ENCODE measurements at regions not wholly inside any gene's neighbourhood (a gene's known extent, or its start where the extent isn't known, plus 50 kb on each side); places are given as distances from the start of the nearest gene placed in this dataset.

- TF ChIP-seq, protein P1, sequence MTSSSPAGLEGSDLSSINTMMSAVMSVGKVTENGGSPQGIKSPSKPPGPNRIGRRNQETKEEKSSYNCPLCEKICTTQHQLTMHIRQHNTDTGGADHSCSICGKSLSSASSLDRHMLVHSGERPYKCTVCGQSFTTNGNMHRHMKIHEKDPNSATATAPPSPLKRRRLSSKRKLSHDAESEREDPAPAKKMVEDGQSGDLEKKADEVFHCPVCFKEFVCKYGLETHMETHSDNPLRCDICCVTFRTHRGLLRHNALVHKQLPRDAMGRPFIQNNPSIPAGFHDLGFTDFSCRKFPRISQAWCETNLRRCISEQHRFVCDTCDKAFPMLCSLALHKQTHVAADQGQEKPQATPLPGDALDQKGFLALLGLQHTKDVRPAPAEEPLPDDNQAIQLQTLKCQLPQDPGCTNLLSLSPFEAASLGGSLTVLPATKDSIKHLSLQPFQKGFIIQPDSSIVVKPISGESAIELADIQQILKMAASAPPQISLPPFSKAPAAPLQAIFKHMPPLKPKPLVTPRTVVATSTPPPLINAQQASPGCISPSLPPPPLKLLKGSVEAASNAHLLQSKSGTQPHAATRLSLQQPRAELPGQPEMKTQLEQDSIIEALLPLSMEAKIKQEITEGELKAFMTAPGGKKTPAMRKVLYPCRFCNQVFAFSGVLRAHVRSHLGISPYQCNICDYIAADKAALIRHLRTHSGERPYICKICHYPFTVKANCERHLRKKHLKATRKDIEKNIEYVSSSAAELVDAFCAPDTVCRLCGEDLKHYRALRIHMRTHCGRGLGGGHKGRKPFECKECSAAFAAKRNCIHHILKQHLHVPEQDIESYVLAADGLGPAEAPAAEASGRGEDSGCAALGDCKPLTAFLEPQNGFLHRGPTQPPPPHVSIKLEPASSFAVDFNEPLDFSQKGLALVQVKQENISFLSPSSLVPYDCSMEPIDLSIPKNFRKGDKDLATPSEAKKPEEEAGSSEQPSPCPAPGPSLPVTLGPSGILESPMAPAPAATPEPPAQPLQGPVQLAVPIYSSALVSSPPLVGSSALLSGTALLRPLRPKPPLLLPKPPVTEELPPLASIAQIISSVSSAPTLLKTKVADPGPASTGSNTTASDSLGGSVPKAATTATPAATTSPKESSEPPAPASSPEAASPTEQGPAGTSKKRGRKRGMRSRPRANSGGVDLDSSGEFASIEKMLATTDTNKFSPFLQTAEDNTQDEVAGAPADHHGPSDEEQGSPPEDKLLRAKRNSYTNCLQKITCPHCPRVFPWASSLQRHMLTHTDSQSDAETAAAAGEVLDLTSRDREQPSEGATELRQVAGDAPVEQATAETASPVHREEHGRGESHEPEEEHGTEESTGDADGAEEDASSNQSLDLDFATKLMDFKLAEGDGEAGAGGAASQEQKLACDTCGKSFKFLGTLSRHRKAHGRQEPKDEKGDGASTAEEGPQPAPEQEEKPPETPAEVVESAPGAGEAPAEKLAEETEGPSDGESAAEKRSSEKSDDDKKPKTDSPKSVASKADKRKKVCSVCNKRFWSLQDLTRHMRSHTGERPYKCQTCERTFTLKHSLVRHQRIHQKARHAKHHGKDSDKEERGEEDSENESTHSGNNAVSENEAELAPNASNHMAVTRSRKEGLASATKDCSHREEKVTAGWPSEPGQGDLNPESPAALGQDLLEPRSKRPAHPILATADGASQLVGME (CRISPR knock-in tag; IDR thresholded peaks at IDR 0.05), result no peak
- no peak for TF ChIP-seq ZSCAN32 (CRISPR knock-in tag; IDR thresholded peaks at IDR 0.05)
- peak; percentile 67; the same call in 1 of the 2 replicates for TF ChIP-seq ZNF175 (CRISPR knock-in tag; IDR thresholded peaks at IDR 0.05; ENCODE audit: low read depth)
- no peak for TF ChIP-seq ZFP36 (IDR thresholded peaks at IDR 0.05; ENCODE audit: low read depth, low read length, partially characterized antibody)
- no peak for TF ChIP-seq CBFB (CRISPR knock-in tag; IDR thresholded peaks at IDR 0.05)
- TF ChIP-seq NFIC (IDR thresholded peaks at IDR 0.05), result peak; percentile 46; the same call in 1 of the 2 replicates
- peak; percentile 73 for TF ChIP-seq NCOR1 (IDR thresholded peaks at IDR 0.05)
- TF ChIP-seq STAT5A (IDR thresholded peaks at IDR 0.05; ENCODE audit: borderline replicate concordance, low read length), result peak; percentile 55; the same call in 1 of the 2 replicates
- peak; percentile 46; the same call in 1 of the 2 replicates for TF ChIP-seq ZNF584 (CRISPR knock-in tag; IDR thresholded peaks at IDR 0.05; ENCODE audit: low read depth)
- no peak for TF ChIP-seq ZSCAN29 (IDR thresholded peaks at IDR 0.05)
- no peak for TF ChIP-seq ZNF184 (CRISPR knock-in tag; IDR thresholded peaks at IDR 0.05)
- no peak for TF ChIP-seq BRD4 (IDR thresholded peaks at IDR 0.05)
- TF ChIP-seq RBFOX2 (IDR thresholded peaks at IDR 0.05; ENCODE audit: low read depth, low read length), result no peak
- no peak for TF ChIP-seq IFI16 (CRISPR knock-in tag; IDR thresholded peaks at IDR 0.05)
These were observed 139.8 kb upstream of the LGR5 start (continued) for GRCh38 chr12:71299541-71300376.
